Activated naive CD8-positive, alpha-beta T cell (primary cell): ENCODE measurements at regions not wholly inside any gene's neighbourhood (a gene's known extent, or its start where the extent isn't known, plus 50 kb on each side); places are given as distances from the start of the nearest gene placed in this dataset.

ENCODE experiments used
- H3K27ac Mint-ChIP-seq: one replicate; pipeline ENCODE4 v1.8.0; 2021; ENCODE audit warnings: mixed read lengths
- H3K27me3 Mint-ChIP-seq: one replicate; pipeline ENCODE4 v1.8.0; 2021; ENCODE audit warnings: mixed read lengths
- H3K36me3 Mint-ChIP-seq: one replicate; pipeline ENCODE4 v1.8.0; 2021; ENCODE audit warnings: mixed read lengths
- H3K4me1 Mint-ChIP-seq: one replicate; pipeline ENCODE4 v1.8.0; 2021; ENCODE audit warnings: low read depth, mixed read lengths
- H3K4me3 Mint-ChIP-seq: one replicate; pipeline ENCODE4 v1.8.0; 2021; ENCODE audit warnings: mild to moderate bottlenecking, mixed read lengths
- H3K9me3 Mint-ChIP-seq: one replicate; pipeline ENCODE4 v1.8.0; 2021; ENCODE audit warnings: low read depth, mixed read lengths

GRCh38 chr4:188812644-188813043 lies 673.4 kb downstream of the TRIML1 start:
- Mint-ChIP-seq H3K27ac (no peak overlapping the region), H3K4me3 (no peak overlapping the region), H3K9me3 (peaks cover 4% of the 10 kb centered on the region), H3K36me3 (no peaks in the 10 kb centered on the region), H3K4me1 (no peaks in the 10 kb centered on the region), H3K27me3 (no peaks in the 10 kb centered on the region)

- H3K4me3 Mint-ChIP-seq: no peak overlapping the region
- no peaks in the 10 kb centered on the region for H3K27me3 Mint-ChIP-seq
- H3K4me1 Mint-ChIP-seq: no peaks in the 10 kb centered on the region
- H3K36me3 Mint-ChIP-seq: no peaks in the 10 kb centered on the region
- no peak overlapping the region for H3K27ac Mint-ChIP-seq
- H3K9me3 Mint-ChIP-seq: peaks cover 12% of the 10 kb centered on the region
These were observed 679.1 kb downstream of the TRIML1 start for GRCh38 chr4:188818300-188818699.

GRCh38 chr4:188819233-188819632 lies 680.0 kb downstream of the TRIML1 start:
- Mint-ChIP-seq H3K27ac (no peak overlapping the region), H3K4me3 (no peak overlapping the region), H3K9me3 (peaks cover 7% of the 10 kb centered on the region), H3K36me3 (no peaks in the 10 kb centered on the region), H3K27me3 (no peaks in the 10 kb centered on the region), H3K4me1 (no peaks in the 10 kb centered on the region)

GRCh38 chr4:188821500-188821899 lies 682.3 kb downstream of the TRIML1 start:
- H3K4me1 Mint-ChIP-seq: no peaks in the 10 kb centered on the region
- peaks cover 7% of the 10 kb centered on the region for H3K9me3 Mint-ChIP-seq
- H3K27ac Mint-ChIP-seq: no peak overlapping the region
- no peak overlapping the region for H3K4me3 Mint-ChIP-seq
- H3K27me3 Mint-ChIP-seq: no peaks in the 10 kb centered on the region
- H3K36me3 Mint-ChIP-seq: no peaks in the 10 kb centered on the region

GRCh38 chr4:188822698-188823097 lies 683.5 kb downstream of the TRIML1 start:
- H3K36me3 Mint-ChIP-seq: no peaks in the 10 kb centered on the region
- no peaks in the 10 kb centered on the region for H3K27me3 Mint-ChIP-seq
- no peaks in the 10 kb centered on the region for H3K4me1 Mint-ChIP-seq
- H3K9me3 Mint-ChIP-seq: peaks cover 7% of the 10 kb centered on the region
- no peak overlapping the region for H3K4me3 Mint-ChIP-seq
- H3K27ac Mint-ChIP-seq: no peak overlapping the region

GRCh38 chr4:188824553-188824952 lies 685.3 kb downstream of the TRIML1 start:
- Mint-ChIP-seq H3K9me3 (no peaks in the 10 kb centered on the region), H3K27ac (no peak overlapping the region), H3K4me1 (no peaks in the 10 kb centered on the region), H3K36me3 (no peaks in the 10 kb centered on the region), H3K27me3 (no peaks in the 10 kb centered on the region), H3K4me3 (no peak overlapping the region)

- Mint-ChIP-seq H3K27me3 (no peaks in the 10 kb centered on the region), H3K4me3 (no peak overlapping the region), H3K4me1 (no peaks in the 10 kb centered on the region), H3K36me3 (no peaks in the 10 kb centered on the region), H3K9me3 (no peaks in the 10 kb centered on the region), H3K27ac (no peak overlapping the region)
These were observed 687.2 kb downstream of the TRIML1 start for GRCh38 chr4:188826393-188826792.

GRCh38 chr4:188839704-188840103 lies 700.5 kb downstream of the TRIML1 start:
- Mint-ChIP-seq H3K4me1 (no peaks in the 10 kb centered on the region), H3K27me3 (no peaks in the 10 kb centered on the region), H3K27ac (no peak overlapping the region), H3K9me3 (no peaks in the 10 kb centered on the region), H3K36me3 (no peaks in the 10 kb centered on the region), H3K4me3 (no peak overlapping the region)

- no peak overlapping the region for H3K27ac Mint-ChIP-seq
- no peaks in the 10 kb centered on the region for H3K4me1 Mint-ChIP-seq
- peaks cover 4% of the 10 kb centered on the region for H3K9me3 Mint-ChIP-seq
- H3K36me3 Mint-ChIP-seq: no peaks in the 10 kb centered on the region
- H3K27me3 Mint-ChIP-seq: no peaks in the 10 kb centered on the region
- no peak overlapping the region for H3K4me3 Mint-ChIP-seq
These were observed 702.3 kb downstream of the TRIML1 start for GRCh38 chr4:188841523-188841922.

- H3K27ac Mint-ChIP-seq: no peak overlapping the region
- no peaks in the 10 kb centered on the region for H3K27me3 Mint-ChIP-seq
- H3K4me1 Mint-ChIP-seq: no peaks in the 10 kb centered on the region
- no peak overlapping the region for H3K4me3 Mint-ChIP-seq
- peaks cover 4% of the 10 kb centered on the region for H3K36me3 Mint-ChIP-seq
- H3K9me3 Mint-ChIP-seq: peaks cover 33% of the 10 kb centered on the region
These were observed 715.2 kb downstream of the TRIML1 start for GRCh38 chr4:188854436-188854835.

- H3K4me1 Mint-ChIP-seq: no peaks in the 10 kb centered on the region
- no peak overlapping the region for H3K27ac Mint-ChIP-seq
- no peaks in the 10 kb centered on the region for H3K27me3 Mint-ChIP-seq
- peaks cover 2% of the 10 kb centered on the region for H3K36me3 Mint-ChIP-seq
- peaks cover 26% of the 10 kb centered on the region for H3K9me3 Mint-ChIP-seq
- H3K4me3 Mint-ChIP-seq: no peak overlapping the region
These were observed 719.5 kb downstream of the TRIML1 start for GRCh38 chr4:188858696-188859095.

- Mint-ChIP-seq H3K36me3 (no peaks in the 10 kb centered on the region), H3K9me3 (peaks cover 22% of the 10 kb centered on the region), H3K27me3 (no peaks in the 10 kb centered on the region), H3K27ac (no peak overlapping the region), H3K4me3 (no peak overlapping the region), H3K4me1 (no peaks in the 10 kb centered on the region)
These were observed 725.5 kb downstream of the TRIML1 start for GRCh38 chr4:188864741-188865140.

GRCh38 chr4:188867796-188868195 lies 728.6 kb downstream of the TRIML1 start:
- Mint-ChIP-seq H3K27ac (no peak overlapping the region), H3K9me3 (peaks cover 14% of the 10 kb centered on the region), H3K4me1 (no peaks in the 10 kb centered on the region), H3K36me3 (no peaks in the 10 kb centered on the region), H3K4me3 (no peak overlapping the region), H3K27me3 (no peaks in the 10 kb centered on the region)

GRCh38 chr4:188869581-188869980 lies 730.3 kb downstream of the TRIML1 start:
- Mint-ChIP-seq H3K27ac (no peak overlapping the region), H3K27me3 (no peaks in the 10 kb centered on the region), H3K4me3 (no peak overlapping the region), H3K36me3 (no peaks in the 10 kb centered on the region), H3K9me3 (peaks cover 4% of the 10 kb centered on the region), H3K4me1 (no peaks in the 10 kb centered on the region)

- Mint-ChIP-seq H3K36me3 (no peaks in the 10 kb centered on the region), H3K4me1 (no peaks in the 10 kb centered on the region), H3K9me3 (no peaks in the 10 kb centered on the region), H3K27me3 (no peaks in the 10 kb centered on the region), H3K4me3 (no peak overlapping the region), H3K27ac (no peak overlapping the region)
These were observed 733.6 kb downstream of the TRIML1 start for GRCh38 chr4:188872809-188873208.

- no peak overlapping the region for H3K27ac Mint-ChIP-seq
- H3K9me3 Mint-ChIP-seq: no peaks in the 10 kb centered on the region
- H3K4me1 Mint-ChIP-seq: no peaks in the 10 kb centered on the region
- H3K4me3 Mint-ChIP-seq: no peak overlapping the region
- H3K27me3 Mint-ChIP-seq: no peaks in the 10 kb centered on the region
- H3K36me3 Mint-ChIP-seq: no peaks in the 10 kb centered on the region
These were observed 737.6 kb downstream of the TRIML1 start for GRCh38 chr4:188876881-188877280.

GRCh38 chr4:188879598-188879997 lies 740.4 kb downstream of the TRIML1 start:
- H3K36me3 Mint-ChIP-seq: no peaks in the 10 kb centered on the region
- no peak overlapping the region for H3K27ac Mint-ChIP-seq
- no peaks in the 10 kb centered on the region for H3K9me3 Mint-ChIP-seq
- no peaks in the 10 kb centered on the region for H3K4me1 Mint-ChIP-seq
- H3K27me3 Mint-ChIP-seq: no peaks in the 10 kb centered on the region
- H3K4me3 Mint-ChIP-seq: no peak overlapping the region
